Parathyroid adenoma (tissue), 2 donors: ENCODE measurements at regions not wholly inside any gene's neighbourhood (a gene's known extent, or its start where the extent isn't known, plus 50 kb on each side); places are given as distances from the start of the nearest gene placed in this dataset.
"Not testable (repeated sequence)": the region's sequence is repeated elsewhere in the genome, so short reads cannot be mapped to it uniquely, and the experiment has no call there.

ENCODE experiments used
- H2AFZ ChIP-seq: fragments of 300-600 bp; sonication (generic); one replicate; pipeline ENCODE4 v1.7.0; 2017; ENCODE audit warnings: antibody characterized with exemption, mild to moderate bottlenecking
- H3K27ac ChIP-seq: fragments of 300-600 bp; sonication (generic); one replicate; pipeline ENCODE4 v1.7.0; 2017
- H3K27me3 ChIP-seq: fragments of 300-600 bp; sonication (generic); one replicate; pipeline ENCODE4 v1.7.0; 2017; ENCODE audit warnings: low read length; ENCODE audit not compliant: control insufficient read depth, insufficient read depth
- H3K36me3 ChIP-seq: fragments of 300-600 bp; sonication (generic); one replicate; pipeline ENCODE4 v1.7.0; 2017; ENCODE audit warnings: low read length; ENCODE audit not compliant: control insufficient read depth, insufficient read depth
- H3K4me1 ChIP-seq: fragments of 300-600 bp; sonication (generic); one replicate; pipeline ENCODE4 v1.7.0; 2017; ENCODE audit warnings: control low read depth
- H3K4me2 ChIP-seq: fragments of 300-600 bp; sonication (generic); one replicate; pipeline ENCODE4 v1.7.0; 2017; ENCODE audit warnings: low read length
- H3K4me3 ChIP-seq: fragments of 300-600 bp; sonication (generic); one replicate; pipeline ENCODE4 v1.7.0; 2017; ENCODE audit warnings: low read depth, low read length
- H3K79me2 ChIP-seq: fragments of 300-600 bp; sonication (generic); one replicate; pipeline ENCODE4 v1.7.0; 2017; ENCODE audit warnings: control low read depth
- H3K9ac ChIP-seq: fragments of 300-600 bp; sonication (generic); one replicate; pipeline ENCODE4 v1.7.0; 2017; ENCODE audit warnings: mild to moderate bottlenecking
- H3K9me3 ChIP-seq: fragments of 300-600 bp; sonication (generic); one replicate; pipeline ENCODE4 v1.7.0; 2017; ENCODE audit warnings: low read length; ENCODE audit not compliant: control insufficient read depth
- CTCF ChIP-seq: fragments of 300-600 bp; sonication (generic); IDR thresholded peaks from one replicate; pipeline ENCODE4 v1.7.0; 2017; ENCODE audit warnings: antibody characterized with exemption, mild to moderate bottlenecking
- donor health status: primary hyperparathyroidism.

GRCh38 chr10:4398602-4399001 lies 427.4 kb upstream of the AKR1E2 start:
- H3K27ac ChIP-seq = no peak overlapping the region
- no peaks in the 10 kb centered on the region for H3K36me3 ChIP-seq
- H3K9me3 ChIP-seq = no peaks in the 10 kb centered on the region
- H3K79me2 ChIP-seq = no peaks in the 10 kb centered on the region
- H3K4me2 ChIP-seq = no peak overlapping the region
- no peak overlapping the region for H3K9ac ChIP-seq
- no peaks in the 10 kb centered on the region for H3K27me3 ChIP-seq
- H2AFZ ChIP-seq = no peak overlapping the region
- TF ChIP-seq CTCF = no peak
- no peak overlapping the region for H3K4me3 ChIP-seq
- H3K4me1 ChIP-seq = no peaks in the 10 kb centered on the region

- TF ChIP-seq CTCF = no peak
- H3K9me3 ChIP-seq = no peaks in the 10 kb centered on the region
- H3K36me3 ChIP-seq = no peaks in the 10 kb centered on the region
- H3K4me3 ChIP-seq = no peak overlapping the region
- H3K4me2 ChIP-seq = no peak overlapping the region
- H2AFZ ChIP-seq = no peak overlapping the region
- H3K27ac ChIP-seq = no peak overlapping the region
- H3K79me2 ChIP-seq = no peaks in the 10 kb centered on the region
- H3K27me3 ChIP-seq = no peaks in the 10 kb centered on the region
- no peaks in the 10 kb centered on the region for H3K4me1 ChIP-seq
- H3K9ac ChIP-seq = no peak overlapping the region
These were observed 428.7 kb upstream of the AKR1E2 start for GRCh38 chr10:4397337-4397736.

- TF ChIP-seq CTCF = no peak
- no peaks in the 10 kb centered on the region for H3K36me3 ChIP-seq
- no peaks in the 10 kb centered on the region for H3K79me2 ChIP-seq
- no peaks in the 10 kb centered on the region for H3K9me3 ChIP-seq
- H3K4me2 ChIP-seq = no peak overlapping the region
- no peaks in the 10 kb centered on the region for H3K27me3 ChIP-seq
- no peak overlapping the region for H3K27ac ChIP-seq
- no peak overlapping the region for H3K9ac ChIP-seq
- no peaks in the 10 kb centered on the region for H3K4me1 ChIP-seq
- H2AFZ ChIP-seq = no peak overlapping the region
- no peak overlapping the region for H3K4me3 ChIP-seq
These were observed 429.4 kb upstream of the AKR1E2 start for GRCh38 chr10:4396401-4397283.

GRCh38 chr10:4395731-4396130 lies 430.3 kb upstream of the AKR1E2 start:
- no peaks in the 10 kb centered on the region for H3K9me3 ChIP-seq

GRCh38 chr10:4394455-4394854 lies 431.6 kb upstream of the AKR1E2 start:
- H3K9me3 ChIP-seq, H3K36me3 ChIP-seq, H3K4me3 ChIP-seq, H3K4me2 ChIP-seq, H3K27ac ChIP-seq, H2AFZ ChIP-seq, H3K27me3 ChIP-seq, H3K9ac ChIP-seq, H3K4me1 ChIP-seq, H3K79me2 ChIP-seq: not testable (repeated sequence)

More at GRCh38 chr10:4395731-4396130, 430.3 kb upstream of the AKR1E2 start:
- no peaks in the 10 kb centered on the region for H3K36me3 ChIP-seq
- no peaks in the 10 kb centered on the region for H3K4me1 ChIP-seq
- H3K79me2 ChIP-seq = no peaks in the 10 kb centered on the region
- no peak overlapping the region for H3K4me2 ChIP-seq
- no peak overlapping the region for H3K4me3 ChIP-seq
- no peak overlapping the region for H3K9ac ChIP-seq
- no peak for TF ChIP-seq CTCF
- no peaks in the 10 kb centered on the region for H3K27me3 ChIP-seq
- H2AFZ ChIP-seq = no peak overlapping the region
- H3K27ac ChIP-seq = no peak overlapping the region
